GM23338 (cell line): ENCODE measurements at regions not wholly inside any gene's neighbourhood (a gene's known extent, or its start where the extent isn't known, plus 50 kb on each side); places are given as distances from the start of the nearest gene placed in this dataset.

Experiments used
- ATAC-seq: fragments of 200-7000 bp; cut with Tn5 transposase; 3 replicates; pipeline ENCODE4 v1.9.1; 2020
- DNase-seq: peaks from one replicate; pipeline ENCODE4 v3.0.0-alpha.2; 2015; ENCODE audit warnings: low spot score
- H2AFZ ChIP-seq: fragments of 200-600 bp; sonication (generic); 2 replicates; pipeline ENCODE4 v1.8.0; 2016; ENCODE audit warnings: antibody characterized with exemption, mild to moderate bottlenecking, moderate library complexity
- H3F3A ChIP-seq: fragments of 200-600 bp; sonication (generic); replicated peaks from 2 replicates; pipeline ENCODE4 v1.8.0; 2017; ENCODE audit warnings: antibody characterized with exemption, mixed run types, low read depth
- H3K27ac ChIP-seq: fragments of 200-600 bp; sonication (generic); 2 replicates; pipeline ENCODE4 v1.6.1; 2016; ENCODE audit warnings: low read depth
- H3K27me3 ChIP-seq: fragments of 200-600 bp; sonication (generic); 2 replicates; pipeline ENCODE4 v1.8.0; 2016; ENCODE audit warnings: mild to moderate bottlenecking, mixed run types, moderate library complexity; ENCODE audit not compliant: insufficient read depth
- H3K36me3 ChIP-seq: fragments of 200-600 bp; sonication (generic); 2 replicates; pipeline ENCODE4 v1.8.0; 2016; ENCODE audit warnings: mild to moderate bottlenecking; ENCODE audit not compliant: insufficient read depth
- H3K4me1 ChIP-seq: fragments of 200-600 bp; sonication (generic); 2 replicates; pipeline ENCODE4 v1.8.0; 2016; ENCODE audit warnings: mild to moderate bottlenecking, moderate library complexity; ENCODE audit not compliant: insufficient read depth
- H3K4me2 ChIP-seq: fragments of 200-600 bp; sonication (generic); 2 replicates; pipeline ENCODE4 v1.7.1; 2017; ENCODE audit warnings: mixed run types
- H3K4me3 ChIP-seq: fragments of 200-600 bp; sonication (generic); 2 replicates; pipeline ENCODE4 v1.6.1; 2016; ENCODE audit warnings: mixed run types
- H3K79me2 ChIP-seq: fragments of 200-600 bp; sonication (generic); replicated peaks from 2 replicates; pipeline ENCODE4 v1.8.0; 2017; ENCODE audit warnings: mild to moderate bottlenecking; ENCODE audit not compliant: insufficient read depth
- H3K9me2 ChIP-seq: fragments of 200-600 bp; sonication (generic); 2 replicates; pipeline ENCODE4 v1.8.0; 2017; ENCODE audit not compliant: insufficient read depth
- H4K20me1 ChIP-seq: fragments of 200-600 bp; sonication (generic); replicated peaks from 2 replicates; pipeline ENCODE4 v1.8.0; 2017; ENCODE audit warnings: mild to moderate bottlenecking; ENCODE audit not compliant: insufficient read depth
- H3K27ac Mint-ChIP-seq: 2 replicates; pipeline ENCODE4 v1.8.0; 2020; ENCODE audit warnings: inconsistent platforms, mild to moderate bottlenecking, moderate library complexity, mixed read lengths
- H3K27me3 Mint-ChIP-seq: 3 replicates; pipeline ENCODE4 v1.8.0; 2022; ENCODE audit warnings: low read depth, mild to moderate bottlenecking, moderate library complexity, mixed read lengths, inconsistent platforms; ENCODE audit not compliant: insufficient read depth, poor library complexity
- H3K36me3 Mint-ChIP-seq: 3 replicates; pipeline ENCODE4 v1.8.0; 2021; ENCODE audit warnings: low read depth, mild to moderate bottlenecking, inconsistent platforms, moderate library complexity, mixed read lengths
- H3K4me1 Mint-ChIP-seq: 3 replicates; pipeline ENCODE4 v1.8.0; 2020; ENCODE audit warnings: mild to moderate bottlenecking, inconsistent platforms, mixed read lengths
- H3K4me3 Mint-ChIP-seq: 3 replicates; pipeline ENCODE4 v1.8.0; 2021; ENCODE audit warnings: moderate library complexity, mild to moderate bottlenecking, inconsistent platforms, mixed read lengths
- H3K9me3 Mint-ChIP-seq: 3 replicates; pipeline ENCODE4 v1.8.0; 2020; ENCODE audit warnings: moderate library complexity, mild to moderate bottlenecking, inconsistent platforms, mixed read lengths
- EZH2phosphoT487 ChIP-seq: fragments of 200-600 bp; sonication (generic); IDR thresholded peaks from one replicate; pipeline ENCODE4 v1.8.1; 2018; ENCODE audit warnings: antibody characterized with exemption; ENCODE audit not compliant: unreplicated experiment
- NANOG ChIP-seq: IDR thresholded peaks from 2 replicates; pipeline ENCODE4 v1.6.1; 2016; ENCODE audit warnings: antibody characterized with exemption, borderline replicate concordance
- REST ChIP-seq: IDR thresholded peaks from one replicate; pipeline ENCODE4 v1.6.1; 2018; ENCODE audit warnings: antibody characterized with exemption; ENCODE audit not compliant: unreplicated experiment
- ZNF331 ChIP-seq: fragments of 250-450 bp; sonication (Bioruptor Pico); IDR thresholded peaks from 2 replicates; pipeline ENCODE4 v1.5.0; 2020; ENCODE audit warnings: low read depth, mild to moderate bottlenecking, moderate library complexity
- TF ChIP-seq, protein P1 (sequence below): fragments of 250-450 bp; sonication (Bioruptor Pico); IDR thresholded peaks from 2 replicates; pipeline ENCODE4 v1.5.0; 2020; ENCODE audit warnings: mild to moderate bottlenecking, moderate library complexity

DNA sequence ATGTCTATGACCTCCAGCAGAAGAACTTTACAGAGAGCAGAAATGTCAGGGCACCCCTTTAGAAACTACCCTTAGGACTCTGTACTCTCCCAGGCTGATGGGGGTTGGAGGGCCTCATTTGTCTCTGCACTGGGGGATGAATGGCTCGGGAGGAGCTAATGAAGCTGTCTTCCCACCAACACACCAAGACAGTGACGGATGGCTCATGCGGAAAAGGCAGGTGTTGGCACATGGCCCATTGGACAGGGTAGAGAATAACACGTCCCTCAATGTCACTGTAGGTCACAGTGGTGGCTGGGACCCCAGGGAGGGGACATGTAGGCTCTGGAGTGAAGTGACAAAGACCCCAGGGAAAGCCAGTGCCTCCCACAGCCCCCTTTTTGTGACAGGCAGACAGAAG is 64.0 kb upstream of the PCBD1 start (continued):
- TF ChIP-seq, protein P1, sequence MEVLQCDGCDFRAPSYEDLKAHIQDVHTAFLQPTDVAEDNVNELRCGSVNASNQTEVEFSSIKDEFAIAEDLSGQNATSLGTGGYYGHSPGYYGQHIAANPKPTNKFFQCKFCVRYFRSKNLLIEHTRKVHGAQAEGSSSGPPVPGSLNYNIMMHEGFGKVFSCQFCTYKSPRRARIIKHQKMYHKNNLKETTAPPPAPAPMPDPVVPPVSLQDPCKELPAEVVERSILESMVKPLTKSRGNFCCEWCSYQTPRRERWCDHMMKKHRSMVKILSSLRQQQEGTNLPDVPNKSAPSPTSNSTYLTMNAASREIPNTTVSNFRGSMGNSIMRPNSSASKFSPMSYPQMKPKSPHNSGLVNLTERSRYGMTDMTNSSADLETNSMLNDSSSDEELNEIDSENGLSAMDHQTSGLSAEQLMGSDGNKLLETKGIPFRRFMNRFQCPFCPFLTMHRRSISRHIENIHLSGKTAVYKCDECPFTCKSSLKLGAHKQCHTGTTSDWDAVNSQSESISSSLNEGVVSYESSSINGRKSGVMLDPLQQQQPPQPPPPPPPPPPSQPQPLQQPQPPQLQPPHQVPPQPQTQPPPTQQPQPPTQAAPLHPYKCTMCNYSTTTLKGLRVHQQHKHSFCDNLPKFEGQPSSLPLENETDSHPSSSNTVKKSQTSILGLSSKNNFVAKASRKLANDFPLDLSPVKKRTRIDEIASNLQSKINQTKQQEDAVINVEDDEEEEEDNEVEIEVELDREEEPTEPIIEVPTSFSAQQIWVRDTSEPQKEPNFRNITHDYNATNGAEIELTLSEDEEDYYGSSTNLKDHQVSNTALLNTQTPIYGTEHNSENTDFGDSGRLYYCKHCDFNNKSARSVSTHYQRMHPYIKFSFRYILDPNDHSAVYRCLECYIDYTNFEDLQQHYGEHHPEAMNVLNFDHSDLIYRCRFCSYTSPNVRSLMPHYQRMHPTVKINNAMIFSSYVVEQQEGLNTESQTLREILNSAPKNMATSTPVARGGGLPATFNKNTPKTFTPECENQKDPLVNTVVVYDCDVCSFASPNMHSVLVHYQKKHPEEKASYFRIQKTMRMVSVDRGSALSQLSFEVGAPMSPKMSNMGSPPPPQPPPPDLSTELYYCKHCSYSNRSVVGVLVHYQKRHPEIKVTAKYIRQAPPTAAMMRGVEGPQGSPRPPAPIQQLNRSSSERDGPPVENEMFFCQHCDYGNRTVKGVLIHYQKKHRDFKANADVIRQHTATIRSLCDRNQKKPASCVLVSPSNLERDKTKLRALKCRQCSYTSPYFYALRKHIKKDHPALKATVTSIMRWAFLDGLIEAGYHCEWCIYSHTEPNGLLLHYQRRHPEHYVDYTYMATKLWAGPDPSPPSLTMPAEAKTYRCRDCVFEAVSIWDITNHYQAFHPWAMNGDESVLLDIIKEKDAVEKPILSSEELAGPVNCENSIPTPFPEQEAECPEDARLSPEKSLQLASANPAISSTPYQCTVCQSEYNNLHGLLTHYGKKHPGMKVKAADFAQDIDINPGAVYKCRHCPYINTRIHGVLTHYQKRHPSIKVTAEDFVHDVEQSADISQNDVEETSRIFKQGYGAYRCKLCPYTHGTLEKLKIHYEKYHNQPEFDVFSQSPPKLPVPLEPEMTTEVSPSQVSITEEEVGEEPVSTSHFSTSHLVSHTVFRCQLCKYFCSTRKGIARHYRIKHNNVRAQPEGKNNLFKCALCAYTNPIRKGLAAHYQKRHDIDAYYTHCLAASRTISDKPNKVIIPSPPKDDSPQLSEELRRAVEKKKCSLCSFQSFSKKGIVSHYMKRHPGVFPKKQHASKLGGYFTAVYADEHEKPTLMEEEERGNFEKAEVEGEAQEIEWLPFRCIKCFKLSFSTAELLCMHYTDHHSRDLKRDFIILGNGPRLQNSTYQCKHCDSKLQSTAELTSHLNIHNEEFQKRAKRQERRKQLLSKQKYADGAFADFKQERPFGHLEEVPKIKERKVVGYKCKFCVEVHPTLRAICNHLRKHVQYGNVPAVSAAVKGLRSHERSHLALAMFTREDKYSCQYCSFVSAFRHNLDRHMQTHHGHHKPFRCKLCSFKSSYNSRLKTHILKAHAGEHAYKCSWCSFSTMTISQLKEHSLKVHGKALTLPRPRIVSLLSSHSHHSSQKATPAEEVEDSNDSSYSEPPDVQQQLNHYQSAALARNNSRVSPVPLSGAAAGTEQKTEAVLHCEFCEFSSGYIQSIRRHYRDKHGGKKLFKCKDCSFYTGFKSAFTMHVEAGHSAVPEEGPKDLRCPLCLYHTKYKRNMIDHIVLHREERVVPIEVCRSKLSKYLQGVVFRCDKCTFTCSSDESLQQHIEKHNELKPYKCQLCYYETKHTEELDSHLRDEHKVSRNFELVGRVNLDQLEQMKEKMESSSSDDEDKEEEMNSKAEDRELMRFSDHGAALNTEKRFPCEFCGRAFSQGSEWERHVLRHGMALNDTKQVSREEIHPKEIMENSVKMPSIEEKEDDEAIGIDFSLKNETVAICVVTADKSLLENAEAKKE: no peak
- no peak for TF ChIP-seq EZH2phosphoT487

GRCh38 chr10:70952921-70953320 is 64.6 kb upstream of the PCBD1 start:
- Mint-ChIP-seq H3K4me1 (no peaks in the 10 kb centered on the region; the same call in 2 of the 3 replicates), H3K27me3 (peaks cover 8% of the 10 kb centered on the region), H3K9me3 (no peaks in the 10 kb centered on the region), H3K4me3 (no peak overlapping the region), H3K27ac (no peak overlapping the region), H3K36me3 (no peaks in the 10 kb centered on the region)
- Histone ChIP-seq H3K79me2 (no peaks in the 10 kb centered on the region), H3K27ac (no peak overlapping the region), H3K4me1 (no peaks in the 10 kb centered on the region), H3K4me2 (no peak overlapping the region), H3F3A (no peaks in the 10 kb centered on the region), H4K20me1 (no peaks in the 10 kb centered on the region), H3K27me3 (no peaks in the 10 kb centered on the region), H3K9me2 (peaks cover 4% of the 10 kb centered on the region; the same call in 1 of the 2 replicates), H3K4me3 (no peak overlapping the region), H3K36me3 (no peaks in the 10 kb centered on the region), H2AFZ (no peak overlapping the region)
- ATAC-seq (no peak), DNase-seq (no peak)
- no peak for TF ChIP-seq ZNF331 (CRISPR knock-in tag)
- no peak for TF ChIP-seq EZH2phosphoT487
- TF ChIP-seq REST: no peak
- TF ChIP-seq NANOG: no peak
